HCT116 (cell line): ENCODE measurements at regions not wholly inside any gene's neighbourhood (a gene's known extent, or its start where the extent isn't known, plus 50 kb on each side); places are given as distances from the start of the nearest gene placed in this dataset.

Source experiments
- ATAC-seq: fragments of 200-7000 bp; cut with Tn5 transposase; 2 replicates; pipeline ENCODE4 v1.9.1; 2020; ENCODE audit warnings: mild to moderate bottlenecking, moderate library complexity
- BruUV-seq: library from RNA; stranded (reverse); fragments of 400-500 nt; replicated peaks from 2 replicates; lab custom pipeline; 2021; lab: Mats Ljungman, UMichigan
- CTCF ChIA-PET: fragments of 300-600 bp; sonication (Branson Sonifier 250); formaldehyde crosslinking; loops from one replicate; lab custom pipeline; 2021; ENCODE audit warnings: antibody characterized with exemption; lab: Charles Lee
- POLR2A ChIA-PET: fragments of 300-600, 350-600 bp; sonication (Branson Sonifier 250); formaldehyde crosslinking; loops from one replicate; lab custom pipeline; 2021; ENCODE audit warnings: antibody characterized with exemption; lab: Charles Lee
- RAD21 ChIA-PET, 2 experiments: fragments of 300-600 bp; sonication (Branson Sonifier 250); formaldehyde crosslinking; loops; one replicate each; lab custom pipeline; 2023; ENCODE audit warnings: low total read pairs in 2 of 2; ENCODE audit not compliant: uncharacterized antibody in 2 of 2, unreplicated experiment in 2 of 2, low non-redundant PET in 1 of 2; lab: Charles Lee
- DNase-seq: peaks from one replicate; pipeline ENCODE4 v3.0.0-alpha.2; 2010; ENCODE audit warnings: low read depth, low spot score
- H2AFZ ChIP-seq: fragments of 200-600 bp; shearing (Covaris generic), sonication (generic); 2 replicates; pipeline ENCODE4 v1.6.1; 2017; ENCODE audit warnings: low read depth, mixed run types, mixed read lengths, antibody characterized with exemption, low read length; ENCODE audit not compliant: poor library complexity, severe bottlenecking
- H3K27ac ChIP-seq: 2 replicates; pipeline ENCODE4 v1.5.1; 2012; ENCODE audit warnings: low read depth, low read length
- H3K27me3 ChIP-seq: fragments of 200-600 bp; sonication (generic); 2 replicates; pipeline ENCODE4 v1.6.1; 2016; ENCODE audit warnings: mixed run types, low read length, mixed read lengths; ENCODE audit not compliant: insufficient read depth
- H3K36me3 ChIP-seq, 2 experiments: fragments of 200-500 bp in 1 of 2; fragments of 200-600 bp in 1 of 2; sonication (Bioruptor generic) in 1 of 2; sonication (generic) in 1 of 2; 2 replicates each; pipeline versions ENCODE4 v1.5.1 to v1.6.1; 2014 to 2016; ENCODE audit warnings: low read length in 2 of 2, inconsistent platforms in 1 of 2, mixed read lengths in 1 of 2, mixed run types in 1 of 2; ENCODE audit not compliant: insufficient read depth in 2 of 2, control insufficient read depth in 1 of 2
- H3K4me1 ChIP-seq, 2 experiments: fragments of 200-600 bp in 1 of 2; sonication (generic) in 1 of 2; 2 replicates each; pipeline versions ENCODE4 v1.5.1 to v1.6.1; 2012 to 2017; ENCODE audit warnings: low read length in 2 of 2, inconsistent platforms in 1 of 2, mild to moderate bottlenecking in 1 of 2, mixed read lengths in 1 of 2, mixed run types in 1 of 2, moderate library complexity in 1 of 2; ENCODE audit not compliant: insufficient read depth in 2 of 2, control insufficient read depth in 1 of 2
- H3K4me2 ChIP-seq: fragments of 200-600 bp; sonication (generic); 2 replicates; pipeline ENCODE4 v1.6.1; 2017; ENCODE audit warnings: mixed run types, low read length, mixed read lengths
- H3K4me3 ChIP-seq, 2 experiments: fragments of 200-600 bp in 1 of 2; sonication (generic) in 1 of 2; replicated peaks in 1 of 2; 2 replicates each; pipeline ENCODE4 v1.5.1; 2011 to 2016; ENCODE audit warnings: low read length in 2 of 2, control low read depth in 1 of 2, low read depth in 1 of 2, mild to moderate bottlenecking in 1 of 2, mixed read lengths in 1 of 2, mixed run types in 1 of 2
- H3K79me2 ChIP-seq: fragments of 200-600 bp; sonication (generic); 2 replicates; pipeline ENCODE4 v1.6.1; 2017; ENCODE audit warnings: mild to moderate bottlenecking, mixed run types, low read length, moderate library complexity, mixed read lengths; ENCODE audit not compliant: insufficient read depth
- H3K9ac ChIP-seq: fragments of 200-600 bp; sonication (generic); 2 replicates; pipeline ENCODE4 v1.6.1; 2016; ENCODE audit warnings: low read length, mixed read lengths
- H3K9me2 ChIP-seq: fragments of 200-600 bp; sonication (generic), shearing (Covaris generic); 2 replicates; pipeline ENCODE4 v1.6.1; 2017; ENCODE audit warnings: mixed run types, mild to moderate bottlenecking, moderate library complexity; ENCODE audit not compliant: insufficient read depth
- H3K9me3 ChIP-seq, 2 experiments: fragments of 200-500 bp in 1 of 2; fragments of 200-600 bp in 1 of 2; sonication (Bioruptor generic) in 1 of 2; sonication (generic) in 1 of 2; 2 replicates each; pipeline ENCODE4 v1.6.1; 2014 to 2017; ENCODE audit warnings: low read length in 2 of 2, mixed read lengths in 2 of 2, inconsistent platforms in 1 of 2, low read depth in 1 of 2, mild to moderate bottlenecking in 1 of 2, mixed run types in 1 of 2, moderate library complexity in 1 of 2; ENCODE audit not compliant: control insufficient read depth in 1 of 2, insufficient read depth in 1 of 2
- H4K20me1 ChIP-seq: fragments of 200-600 bp; sonication (generic), shearing (Covaris generic); 2 replicates; pipeline ENCODE4 v1.6.1; 2017; ENCODE audit warnings: mixed run types, mild to moderate bottlenecking, moderate library complexity; ENCODE audit not compliant: insufficient read depth
- CEBPB ChIP-seq: IDR thresholded peaks from 2 replicates; pipeline ENCODE4 v1.6.1; 2012; ENCODE audit warnings: low read depth
- CTCF ChIP-seq, 3 experiments: fragments of 200-600 bp in 1 of 3; sonication (generic) in 1 of 3; IDR thresholded peaks in 2 of 3; conservative IDR thresholded peaks in 1 of 3; 2 replicates each; pipeline ENCODE4 v1.5.1; 2012 to 2017; ENCODE audit warnings: low read depth in 2 of 3, low read length in 2 of 3, antibody characterized with exemption in 1 of 3, borderline replicate concordance in 1 of 3, control low read depth in 1 of 3, mild to moderate bottlenecking in 1 of 3, mixed read lengths in 1 of 3, mixed run types in 1 of 3, moderate library complexity in 1 of 3; ENCODE audit not compliant: insufficient read depth in 1 of 3
- EZH2 ChIP-seq: fragments of 200-600 bp; sonication (generic); IDR thresholded peaks from 2 replicates; pipeline ENCODE4 v1.6.1; 2017; ENCODE audit warnings: antibody characterized with exemption, mixed run types
- MAX ChIP-seq: IDR thresholded peaks from 2 replicates; pipeline ENCODE4 v1.6.1; 2012
- POLR2A ChIP-seq: IDR thresholded peaks from 2 replicates; pipeline ENCODE4 v1.7.0; 2011; ENCODE audit warnings: borderline replicate concordance; ENCODE audit not compliant: insufficient read depth, insufficient read length; ENCODE audit errors: extremely low read depth
- SRF ChIP-seq: IDR thresholded peaks from 2 replicates; pipeline ENCODE4 v1.6.1; 2012; ENCODE audit warnings: low read depth
- YY1 ChIP-seq: IDR thresholded peaks from 2 replicates; pipeline ENCODE4 v1.6.1; 2011; ENCODE audit warnings: low read length, low read depth, moderate library complexity, mild to moderate bottlenecking; ENCODE audit not compliant: insufficient replicate concordance; ENCODE audit errors: extremely low read depth
- ZBTB33 ChIP-seq: IDR thresholded peaks from 2 replicates; pipeline ENCODE4 v1.6.1; 2011; ENCODE audit warnings: mild to moderate bottlenecking, low read length, moderate library complexity; ENCODE audit not compliant: insufficient replicate concordance; ENCODE audit errors: extremely low read depth
- ZNF274 ChIP-seq: fragments of 200-500 bp; sonication (Bioruptor generic); IDR thresholded peaks from 2 replicates; pipeline ENCODE4 v1.6.1; 2014; ENCODE audit warnings: mild to moderate bottlenecking, low read depth, low read length, inconsistent platforms
- intact Hi-C: fragments of 100-400 bp; cut with micrococcal nuclease; formaldehyde crosslinking; loops from 2 replicates; pipeline ENCODE4 v1.10.0; 2022

- H3K9me3 ChIP-seq = no peaks in the 10 kb centered on the region
- no peak overlapping the region for H2AFZ ChIP-seq
- no peak for TF ChIP-seq ZBTB33
- no peak for TF ChIP-seq POLR2A
- no peak for TF ChIP-seq EZH2
- TF ChIP-seq YY1 = no peak
- TF ChIP-seq SRF = no peak
- TF ChIP-seq, all 23 proteins: peak for 0
- intact Hi-C loops = loop anchor here (5.0 kb wide), 2 partner anchors 299 to 429 kb away; no protein-coding TSS in a partner anchor
- no peaks in the 10 kb centered on the region for H3K9me2 ChIP-seq
- H3K79me2 ChIP-seq = no peaks in the 10 kb centered on the region
- H3K4me1 ChIP-seq = no peaks in the 10 kb centered on the region
- H3K9ac ChIP-seq = no peak overlapping the region
- H3K4me2 ChIP-seq = no peak overlapping the region
- H3K36me3 ChIP-seq = no peaks in the 10 kb centered on the region
- BruUV-seq = no TSS peak
- ATAC-seq (no peak), DNase-seq (no peak)
- H4K20me1 ChIP-seq = no peaks in the 10 kb centered on the region
- ChIA-PET RAD21 (no interaction called here), POLR2A (no interaction called here), CTCF (no interaction called here)
- H3K27me3 ChIP-seq = no peaks in the 10 kb centered on the region
- H3K27ac ChIP-seq = no peak overlapping the region
- H3K4me3 ChIP-seq = no peak overlapping the region
Measured at GRCh38 chrX:3545901-3546300, 167.5 kb downstream of the PRKX start.

GRCh38 chrX:3541336-3541735 is 172.1 kb downstream of the PRKX start:
- H3K79me2 ChIP-seq = no peaks in the 10 kb centered on the region
- ATAC-seq (no peak), DNase-seq (no peak)
- no peaks in the 10 kb centered on the region for H3K4me1 ChIP-seq
- H3K9me3 ChIP-seq = no peaks in the 10 kb centered on the region
- RAD21 ChIA-PET = no interaction called here
- TF ChIP-seq ZNF274 = no peak
- TF ChIP-seq CTCF (IDR thresholded peaks at IDR 0.05 in 2 of 3, conservative IDR thresholded peaks at IDR 0.05 in 1 of 3; ENCODE audit: borderline replicate concordance in 1 of 3, insufficient read depth in 1 of 3, low read depth in 2 of 3, low read length in 2 of 3) = no peak
- TF ChIP-seq MAX = no peak
- no peak for TF ChIP-seq CEBPB
- H3K9me2 ChIP-seq = no peaks in the 10 kb centered on the region
- H3K4me2 ChIP-seq = no peak overlapping the region
- H2AFZ ChIP-seq = no peak overlapping the region
- intact Hi-C loops = no loop called here
- POLR2A ChIA-PET = no interaction called here
- no peak overlapping the region for H3K9ac ChIP-seq
- CTCF ChIA-PET = no interaction called here
- no peak overlapping the region for H3K4me3 ChIP-seq
- H3K36me3 ChIP-seq = no peaks in the 10 kb centered on the region
- no peaks in the 10 kb centered on the region for H3K27me3 ChIP-seq
- H3K27ac ChIP-seq = no peak overlapping the region
- H4K20me1 ChIP-seq = no peaks in the 10 kb centered on the region
- BruUV-seq = no TSS peak
